ENCODE measurements at regions not wholly inside any gene's neighbourhood (a gene's known extent, or its start where the extent isn't known, plus 50 kb on each side); places are given as distances from the start of the nearest gene placed in this dataset.

GRCh38 chr10:113350311-113351040 is 202.4 kb upstream of the HABP2 start:
- Mint-ChIP-seq H3K27me3 (ENCODE audit: insufficient read depth, low read depth, poor library complexity) (peaks cover 9% of the 10 kb centered on the region), H3K4me3 (no peak overlapping the region), H3K36me3 (ENCODE audit: low read depth) (no peaks in the 10 kb centered on the region), H3K27ac (no peak overlapping the region), H3K9me3 (no peaks in the 10 kb centered on the region), H3K4me1 (peaks cover 18% of the 10 kb centered on the region)
- H3K4me3 ChIP-seq = no peak overlapping the region
- H3K79me2 ChIP-seq (replicated peaks; ENCODE audit: insufficient read depth) = no peaks in the 10 kb centered on the region
- H3K36me3 ChIP-seq (ENCODE audit: insufficient read depth) = no peaks in the 10 kb centered on the region
- ATAC-seq (no peak), DNase-seq (ENCODE audit: low spot score) (no peak)
- no peaks in the 10 kb centered on the region for H4K20me1 ChIP-seq (replicated peaks; ENCODE audit: insufficient read depth)
- TF ChIP-seq, protein P1, sequence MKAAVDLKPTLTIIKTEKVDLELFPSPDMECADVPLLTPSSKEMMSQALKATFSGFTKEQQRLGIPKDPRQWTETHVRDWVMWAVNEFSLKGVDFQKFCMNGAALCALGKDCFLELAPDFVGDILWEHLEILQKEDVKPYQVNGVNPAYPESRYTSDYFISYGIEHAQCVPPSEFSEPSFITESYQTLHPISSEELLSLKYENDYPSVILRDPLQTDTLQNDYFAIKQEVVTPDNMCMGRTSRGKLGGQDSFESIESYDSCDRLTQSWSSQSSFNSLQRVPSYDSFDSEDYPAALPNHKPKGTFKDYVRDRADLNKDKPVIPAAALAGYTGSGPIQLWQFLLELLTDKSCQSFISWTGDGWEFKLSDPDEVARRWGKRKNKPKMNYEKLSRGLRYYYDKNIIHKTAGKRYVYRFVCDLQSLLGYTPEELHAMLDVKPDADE (IDR thresholded peaks at IDR 0.05) = no peak
- TF ChIP-seq STAT1 (IDR thresholded peaks at IDR 0.05; ENCODE audit: unreplicated experiment) (no peak), CREB1 (CRISPR knock-in tag; IDR thresholded peaks at IDR 0.05; ENCODE audit: low read depth) (no peak), EZH2 (IDR thresholded peaks at IDR 0.05; ENCODE audit: low read depth, unreplicated experiment) (no peak), ZNF331 (CRISPR knock-in tag; IDR thresholded peaks at IDR 0.05; ENCODE audit: low read depth) (no peak), EZH2phosphoT487 (IDR thresholded peaks at IDR 0.05; ENCODE audit: unreplicated experiment) (no peak), POLR2AphosphoS5 (IDR thresholded peaks at IDR 0.05; ENCODE audit: low read depth) (no peak), ZNF114 (CRISPR knock-in tag; IDR thresholded peaks at IDR 0.05) (no peak), JUNB (IDR thresholded peaks at IDR 0.05; ENCODE audit: unreplicated experiment) (no peak)
- TF ChIP-seq, protein P2, sequence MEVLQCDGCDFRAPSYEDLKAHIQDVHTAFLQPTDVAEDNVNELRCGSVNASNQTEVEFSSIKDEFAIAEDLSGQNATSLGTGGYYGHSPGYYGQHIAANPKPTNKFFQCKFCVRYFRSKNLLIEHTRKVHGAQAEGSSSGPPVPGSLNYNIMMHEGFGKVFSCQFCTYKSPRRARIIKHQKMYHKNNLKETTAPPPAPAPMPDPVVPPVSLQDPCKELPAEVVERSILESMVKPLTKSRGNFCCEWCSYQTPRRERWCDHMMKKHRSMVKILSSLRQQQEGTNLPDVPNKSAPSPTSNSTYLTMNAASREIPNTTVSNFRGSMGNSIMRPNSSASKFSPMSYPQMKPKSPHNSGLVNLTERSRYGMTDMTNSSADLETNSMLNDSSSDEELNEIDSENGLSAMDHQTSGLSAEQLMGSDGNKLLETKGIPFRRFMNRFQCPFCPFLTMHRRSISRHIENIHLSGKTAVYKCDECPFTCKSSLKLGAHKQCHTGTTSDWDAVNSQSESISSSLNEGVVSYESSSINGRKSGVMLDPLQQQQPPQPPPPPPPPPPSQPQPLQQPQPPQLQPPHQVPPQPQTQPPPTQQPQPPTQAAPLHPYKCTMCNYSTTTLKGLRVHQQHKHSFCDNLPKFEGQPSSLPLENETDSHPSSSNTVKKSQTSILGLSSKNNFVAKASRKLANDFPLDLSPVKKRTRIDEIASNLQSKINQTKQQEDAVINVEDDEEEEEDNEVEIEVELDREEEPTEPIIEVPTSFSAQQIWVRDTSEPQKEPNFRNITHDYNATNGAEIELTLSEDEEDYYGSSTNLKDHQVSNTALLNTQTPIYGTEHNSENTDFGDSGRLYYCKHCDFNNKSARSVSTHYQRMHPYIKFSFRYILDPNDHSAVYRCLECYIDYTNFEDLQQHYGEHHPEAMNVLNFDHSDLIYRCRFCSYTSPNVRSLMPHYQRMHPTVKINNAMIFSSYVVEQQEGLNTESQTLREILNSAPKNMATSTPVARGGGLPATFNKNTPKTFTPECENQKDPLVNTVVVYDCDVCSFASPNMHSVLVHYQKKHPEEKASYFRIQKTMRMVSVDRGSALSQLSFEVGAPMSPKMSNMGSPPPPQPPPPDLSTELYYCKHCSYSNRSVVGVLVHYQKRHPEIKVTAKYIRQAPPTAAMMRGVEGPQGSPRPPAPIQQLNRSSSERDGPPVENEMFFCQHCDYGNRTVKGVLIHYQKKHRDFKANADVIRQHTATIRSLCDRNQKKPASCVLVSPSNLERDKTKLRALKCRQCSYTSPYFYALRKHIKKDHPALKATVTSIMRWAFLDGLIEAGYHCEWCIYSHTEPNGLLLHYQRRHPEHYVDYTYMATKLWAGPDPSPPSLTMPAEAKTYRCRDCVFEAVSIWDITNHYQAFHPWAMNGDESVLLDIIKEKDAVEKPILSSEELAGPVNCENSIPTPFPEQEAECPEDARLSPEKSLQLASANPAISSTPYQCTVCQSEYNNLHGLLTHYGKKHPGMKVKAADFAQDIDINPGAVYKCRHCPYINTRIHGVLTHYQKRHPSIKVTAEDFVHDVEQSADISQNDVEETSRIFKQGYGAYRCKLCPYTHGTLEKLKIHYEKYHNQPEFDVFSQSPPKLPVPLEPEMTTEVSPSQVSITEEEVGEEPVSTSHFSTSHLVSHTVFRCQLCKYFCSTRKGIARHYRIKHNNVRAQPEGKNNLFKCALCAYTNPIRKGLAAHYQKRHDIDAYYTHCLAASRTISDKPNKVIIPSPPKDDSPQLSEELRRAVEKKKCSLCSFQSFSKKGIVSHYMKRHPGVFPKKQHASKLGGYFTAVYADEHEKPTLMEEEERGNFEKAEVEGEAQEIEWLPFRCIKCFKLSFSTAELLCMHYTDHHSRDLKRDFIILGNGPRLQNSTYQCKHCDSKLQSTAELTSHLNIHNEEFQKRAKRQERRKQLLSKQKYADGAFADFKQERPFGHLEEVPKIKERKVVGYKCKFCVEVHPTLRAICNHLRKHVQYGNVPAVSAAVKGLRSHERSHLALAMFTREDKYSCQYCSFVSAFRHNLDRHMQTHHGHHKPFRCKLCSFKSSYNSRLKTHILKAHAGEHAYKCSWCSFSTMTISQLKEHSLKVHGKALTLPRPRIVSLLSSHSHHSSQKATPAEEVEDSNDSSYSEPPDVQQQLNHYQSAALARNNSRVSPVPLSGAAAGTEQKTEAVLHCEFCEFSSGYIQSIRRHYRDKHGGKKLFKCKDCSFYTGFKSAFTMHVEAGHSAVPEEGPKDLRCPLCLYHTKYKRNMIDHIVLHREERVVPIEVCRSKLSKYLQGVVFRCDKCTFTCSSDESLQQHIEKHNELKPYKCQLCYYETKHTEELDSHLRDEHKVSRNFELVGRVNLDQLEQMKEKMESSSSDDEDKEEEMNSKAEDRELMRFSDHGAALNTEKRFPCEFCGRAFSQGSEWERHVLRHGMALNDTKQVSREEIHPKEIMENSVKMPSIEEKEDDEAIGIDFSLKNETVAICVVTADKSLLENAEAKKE (CRISPR knock-in tag; IDR thresholded peaks at IDR 0.05) = no peak
- no peaks in the 10 kb centered on the region for H3K27me3 ChIP-seq (ENCODE audit: insufficient read depth)
- no peaks in the 10 kb centered on the region for H3F3A ChIP-seq (replicated peaks; ENCODE audit: low read depth)
- no peak overlapping the region for H3K4me2 ChIP-seq
- 0 out of 2 replicates have a peak, but pooled peaks cover 4% of the 10 kb centered on the region for H3K9me2 ChIP-seq (ENCODE audit: insufficient read depth)
- H2AFZ ChIP-seq = no peak overlapping the region; the same call in 1 of the 2 replicates
- H3K4me1 ChIP-seq (ENCODE audit: insufficient read depth) = peaks cover 7% of the 10 kb centered on the region; the same call in 1 of the 2 replicates
- no peak overlapping the region for H3K27ac ChIP-seq (ENCODE audit: low read depth)
